ENCODE measurements at regions not wholly inside any gene's neighbourhood (a gene's known extent, or its start where the extent isn't known, plus 50 kb on each side); places are given as distances from the start of the nearest gene placed in this dataset.

DNA sequence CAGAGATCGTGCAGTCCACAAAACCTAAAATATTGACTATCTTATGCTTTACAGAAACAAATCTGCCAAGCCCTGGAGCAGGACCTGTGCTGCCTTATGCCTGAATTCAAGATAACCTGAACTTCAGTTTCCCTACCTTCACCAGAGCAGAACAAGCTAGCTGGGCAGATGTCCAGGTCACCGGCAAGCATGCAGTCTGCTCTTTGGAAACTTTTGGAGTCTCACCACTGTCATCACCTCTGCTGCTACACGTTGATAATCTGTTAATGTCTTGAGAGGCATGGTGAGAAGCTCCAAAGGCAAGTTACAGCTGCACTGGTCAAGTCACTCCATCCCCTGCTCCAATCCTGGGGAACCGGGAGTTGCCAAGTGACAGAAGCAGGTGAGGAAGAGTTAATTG, 354.2 kb downstream of the RBM43 start:
- TF ChIP-seq CTCF (IDR thresholded peaks at IDR 0.05) (no peak), POLR2A (IDR thresholded peaks at IDR 0.05) (no peak)
